H9 (cell line): ENCODE measurements at regions not wholly inside any gene's neighbourhood (a gene's known extent, or its start where the extent isn't known, plus 50 kb on each side); places are given as distances from the start of the nearest gene placed in this dataset.

Experiments
- DNase-seq: peaks from one replicate; pipeline ENCODE4 v3.0.0-alpha.2; 2017
- H2AFZ ChIP-seq: one replicate; pipeline ENCODE4 v1.6.1; 2013; ENCODE audit warnings: mild to moderate bottlenecking, low read length, control low read depth, moderate library complexity
- H2AK5ac ChIP-seq: 2 replicates; pipeline ENCODE4 v1.6.1; 2013; ENCODE audit warnings: low read length, control low read depth, mixed read lengths; ENCODE audit not compliant: insufficient read length
- H2BK120ac ChIP-seq: one replicate; pipeline ENCODE4 v1.6.1; 2013; ENCODE audit warnings: low read depth, mild to moderate bottlenecking, low read length, control low read depth, inconsistent platforms; ENCODE audit not compliant: poor library complexity, severe bottlenecking
- H2BK12ac ChIP-seq: 2 replicates; pipeline ENCODE4 v1.6.1; 2013; ENCODE audit warnings: low read length, control low read depth, mixed read lengths, low read depth; ENCODE audit not compliant: insufficient read length
- H2BK15ac ChIP-seq: 2 replicates; pipeline ENCODE4 v1.6.1; 2013; ENCODE audit warnings: low read depth, low read length, control low read depth
- H2BK20ac ChIP-seq: one replicate; pipeline ENCODE4 v1.6.1; 2013; ENCODE audit warnings: low read depth, mild to moderate bottlenecking, low read length, control low read depth, inconsistent platforms; ENCODE audit not compliant: poor library complexity, severe bottlenecking
- H2BK5ac ChIP-seq: 2 replicates; pipeline ENCODE4 v1.6.1; 2013; ENCODE audit warnings: low read length, control low read depth, mixed read lengths; ENCODE audit not compliant: insufficient read length
- H3K14ac ChIP-seq: 2 replicates; pipeline ENCODE4 v1.6.1; 2013; ENCODE audit warnings: low read length, control low read depth; ENCODE audit not compliant: insufficient read depth
- H3K18ac ChIP-seq: 2 replicates; pipeline ENCODE4 v1.6.1; 2013; ENCODE audit warnings: low read depth, mild to moderate bottlenecking, mixed read lengths, low read length, control low read depth; ENCODE audit not compliant: insufficient read length
- H3K23ac ChIP-seq: 2 replicates; pipeline ENCODE4 v1.6.1; 2013; ENCODE audit warnings: low read length, control low read depth, mixed read lengths, low read depth; ENCODE audit not compliant: insufficient read length
- H3K23me2 ChIP-seq: 2 replicates; pipeline ENCODE4 v1.6.1; 2013; ENCODE audit warnings: low read depth, mild to moderate bottlenecking, mixed read lengths, low read length, control low read depth; ENCODE audit not compliant: insufficient read length, poor library complexity, severe bottlenecking
- H3K27ac ChIP-seq: 2 replicates; pipeline ENCODE4 v1.5.1; 2013; ENCODE audit warnings: low read length, control low read depth, mixed read lengths, low read depth; ENCODE audit not compliant: insufficient read length
- H3K27me3 ChIP-seq: 2 replicates; pipeline ENCODE4 v1.6.1; 2013; ENCODE audit warnings: low read length, control low read depth, inconsistent platforms; ENCODE audit not compliant: insufficient read depth
- H3K4ac ChIP-seq: 2 replicates; pipeline ENCODE4 v1.6.1; 2013; ENCODE audit warnings: low read depth, mild to moderate bottlenecking, control low read depth, inconsistent platforms, low read length, moderate library complexity
- H3K4me1 ChIP-seq: 2 replicates; pipeline ENCODE4 v1.6.1; 2013; ENCODE audit warnings: low read length, control low read depth, inconsistent platforms; ENCODE audit not compliant: insufficient read depth
- H3K4me2 ChIP-seq: 2 replicates; pipeline ENCODE4 v1.6.1; 2013; ENCODE audit warnings: low read length, control low read depth, mixed read lengths; ENCODE audit not compliant: insufficient read length, insufficient read depth
- H3K56ac ChIP-seq: 2 replicates; pipeline ENCODE4 v1.6.1; 2013; ENCODE audit warnings: low read depth, mild to moderate bottlenecking, mixed read lengths, low read length, control low read depth; ENCODE audit not compliant: insufficient read length
- H3K79me1 ChIP-seq: 2 replicates; pipeline ENCODE4 v1.6.1; 2013; ENCODE audit warnings: low read depth, mild to moderate bottlenecking, moderate library complexity, low read length, control low read depth, inconsistent platforms; ENCODE audit not compliant: insufficient read depth, poor library complexity, severe bottlenecking
- H3K79me2 ChIP-seq: 2 replicates; pipeline ENCODE4 v1.6.1; 2013; ENCODE audit warnings: low read length, control low read depth, inconsistent platforms; ENCODE audit not compliant: insufficient read depth
- H3K9ac ChIP-seq: 2 replicates; pipeline ENCODE4 v1.6.1; 2013; ENCODE audit warnings: low read length, control low read depth, mixed read lengths; ENCODE audit not compliant: insufficient read length; ENCODE audit errors: extremely low read depth
- H3K9me3 ChIP-seq: one replicate; pipeline ENCODE4 v1.6.1; 2013; ENCODE audit warnings: low read depth, low read length, inconsistent platforms; ENCODE audit not compliant: control insufficient read depth
- H3T11ph ChIP-seq: one replicate; pipeline ENCODE4 v1.6.1; 2013; ENCODE audit warnings: mild to moderate bottlenecking, low read length, control low read depth, inconsistent platforms
- H4K20me1 ChIP-seq: one replicate; pipeline ENCODE4 v1.6.1; 2013; ENCODE audit not compliant: control insufficient read depth, insufficient read length, insufficient read depth
- H4K5ac ChIP-seq: 2 replicates; pipeline ENCODE4 v1.6.1; 2013; ENCODE audit warnings: low read depth, mild to moderate bottlenecking, mixed read lengths, low read length, control low read depth; ENCODE audit not compliant: insufficient read length
- H4K8ac ChIP-seq: replicated peaks from 2 replicates; pipeline ENCODE4 v1.6.1; 2013; ENCODE audit warnings: low read length, control low read depth, mixed read lengths, low read depth; ENCODE audit not compliant: insufficient read length
- H4K91ac ChIP-seq: 2 replicates; pipeline ENCODE4 v1.6.1; 2013; ENCODE audit warnings: low read depth, mild to moderate bottlenecking, moderate library complexity, mixed read lengths, low read length, control low read depth; ENCODE audit not compliant: insufficient read length
- H3K27ac Mint-ChIP-seq, 3 experiments: 2 replicates in 2 of 3; 3 replicates in 1 of 3; pipeline ENCODE4 v1.8.0; 2020 to 2021; ENCODE audit warnings: mixed read lengths in 3 of 3, mild to moderate bottlenecking in 1 of 3, moderate library complexity in 1 of 3
- H3K27me3 Mint-ChIP-seq: 2 replicates; pipeline ENCODE4 v1.8.0; 2021; ENCODE audit warnings: low read depth, mild to moderate bottlenecking, moderate library complexity, mixed read lengths
- H3K36me3 Mint-ChIP-seq, 3 experiments: 2 replicates in 2 of 3; 3 replicates in 1 of 3; pipeline ENCODE4 v1.8.0; 2020 to 2021; ENCODE audit warnings: low read depth in 3 of 3, mixed read lengths in 3 of 3; ENCODE audit not compliant: insufficient read depth in 1 of 3
- H3K4me1 Mint-ChIP-seq, 2 experiments: 2 replicates each; pipeline ENCODE4 v1.8.0; 2020; ENCODE audit warnings: mixed read lengths in 2 of 2
- H3K4me3 Mint-ChIP-seq, 2 experiments: 2 replicates in 1 of 2; 3 replicates in 1 of 2; pipeline ENCODE4 v1.8.0; 2020 to 2021; ENCODE audit warnings: mild to moderate bottlenecking in 2 of 2, mixed read lengths in 2 of 2, moderate library complexity in 1 of 2
- H3K9me3 Mint-ChIP-seq, 2 experiments: 2 replicates in 1 of 2; 3 replicates in 1 of 2; pipeline ENCODE4 v1.8.0; 2020; ENCODE audit warnings: mild to moderate bottlenecking in 2 of 2, mixed read lengths in 2 of 2, moderate library complexity in 1 of 2
- CTCF ChIP-seq: fragments of 200-600 bp; sonication (generic); conservative IDR thresholded peaks from 3 replicates; pipeline ENCODE4 v1.8.0; 2021; ENCODE audit warnings: antibody characterized with exemption, mild to moderate bottlenecking
- WGBS: extraction: QIAGEN DNeasy Blood & Tissue Kit; methylation state at CpG from one replicate; pipeline ENCODE4 v1.1.7; 2013; ENCODE audit warnings: missing lambda C conversion rate, low lambda C conversion rate, mixed read lengths; ENCODE audit not compliant: insufficient read length; ENCODE audit errors: extremely low coverage; 5-methylcytosine and 5-hydroxymethylcytosine counted together

DNA sequence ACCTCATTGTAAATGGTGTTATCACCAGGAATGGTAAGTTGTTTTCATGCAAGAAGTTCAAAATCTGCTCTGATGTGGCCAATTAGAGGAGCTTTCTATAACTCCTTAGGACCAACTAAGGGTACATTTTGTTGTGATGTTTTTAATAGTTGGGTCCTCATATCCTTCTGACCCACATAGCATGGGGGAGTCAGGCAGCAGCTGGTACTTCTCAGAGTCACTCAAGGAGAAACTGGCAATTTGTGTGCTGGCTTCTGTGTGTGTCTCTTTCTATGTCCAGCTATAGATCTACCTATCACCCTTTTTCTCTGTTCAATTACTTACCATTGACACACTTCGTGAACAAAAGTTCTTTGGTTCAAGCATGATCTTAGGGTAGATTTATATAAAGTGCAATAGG lies 194.3 kb upstream of the TENM3 start:
- H3K14ac ChIP-seq: no peak overlapping the region
- no peaks in the 10 kb centered on the region for H3K79me1 ChIP-seq
- no peak overlapping the region for H3K23ac ChIP-seq
- H4K20me1 ChIP-seq: no peaks in the 10 kb centered on the region
- no peak overlapping the region for H4K91ac ChIP-seq
- Mint-ChIP-seq H3K27me3 (no peaks in the 10 kb centered on the region), H3K9me3 (peaks cover 0 to 2% of the 10 kb centered on the region in 2 experiments; a peak in 3 of 5 replicates), H3K4me1 (peaks cover 3 to 6% of the 10 kb centered on the region in 2 experiments), H3K27ac (no peak overlapping the region), H3K36me3 (peaks cover 3 to 4% (median 4%) of the 10 kb centered on the region in 3 experiments; a peak in 4 of 7 replicates), H3K4me3 (no peak overlapping the region)
- no peak overlapping the region for H2BK5ac ChIP-seq
- no peak overlapping the region for H3K56ac ChIP-seq
- no peak for DNase-seq
- H3K9ac ChIP-seq: no peak overlapping the region
- H2AK5ac ChIP-seq: no peak overlapping the region
- no peak overlapping the region for H3T11ph ChIP-seq
- H3K4me1 ChIP-seq: no peaks in the 10 kb centered on the region; the same call in 1 of the 2 replicates
- H4K5ac ChIP-seq: no peak overlapping the region
- no peaks in the 10 kb centered on the region for H3K79me2 ChIP-seq
- no peaks in the 10 kb centered on the region for H3K27me3 ChIP-seq
- no peak overlapping the region for H4K8ac ChIP-seq
- H3K9me3 ChIP-seq: no peaks in the 10 kb centered on the region
- H2BK120ac ChIP-seq: no peak overlapping the region
- H2BK20ac ChIP-seq: no peak overlapping the region
- no peak for TF ChIP-seq CTCF
- H2BK15ac ChIP-seq: no peak overlapping the region
- H2BK12ac ChIP-seq: no peak overlapping the region
- H3K18ac ChIP-seq: no peak overlapping the region
- no peaks in the 10 kb centered on the region for H3K23me2 ChIP-seq
- no peak overlapping the region for H3K4me2 ChIP-seq
- no peak overlapping the region for H2AFZ ChIP-seq
- H3K27ac ChIP-seq: no peak overlapping the region
- H3K4ac ChIP-seq: no peak overlapping the region
- no CpG with 5 or more reads among the region's 1 CpG for WGBS
